Tibial nerve (tissue), 3 donors: ENCODE measurements at regions not wholly inside any gene's neighbourhood (a gene's known extent, or its start where the extent isn't known, plus 50 kb on each side); places are given as distances from the start of the nearest gene placed in this dataset.

Experiments
- CTCF ChIP-seq, 5 experiments: fragments of 200-600 bp in 3 of 5; fragments of 450-650 bp in 2 of 5; sonication (generic) in 3 of 5; IDR thresholded peaks; one replicate each; pipeline ENCODE4 v1.5.1; 2016 to 2019; ENCODE audit warnings: antibody characterized with exemption in 5 of 5, mild to moderate bottlenecking in 3 of 5, moderate library complexity in 2 of 5
- POLR2A ChIP-seq, 2 donors: fragments of 450-650 bp; IDR thresholded peaks; one replicate each; pipeline ENCODE4 v1.6.1; 2017; ENCODE audit warnings: antibody characterized with exemption in 2 of 2, mild to moderate bottlenecking in 2 of 2, moderate library complexity in 2 of 2

GRCh38 chr1:36602184-36602583, 119.5 kb upstream of the CSF3R start:
- TF ChIP-seq POLR2A (IDR thresholded peaks at IDR 0.05) (no peak), CTCF (IDR thresholded peaks at IDR 0.05) (no peak)
